GDM1 (cell line): ENCODE measurements at regions not wholly inside any gene's neighbourhood (a gene's known extent, or its start where the extent isn't known, plus 50 kb on each side); places are given as distances from the start of the nearest gene placed in this dataset.
A peak's percentile ranks its signal among the peaks of the same experiment; 100 is the strongest.

Source experiments
- DNase-seq: peaks from one replicate; lab custom pipeline; 2025; lab: John Stamatoyannopoulos, UW

DNA sequence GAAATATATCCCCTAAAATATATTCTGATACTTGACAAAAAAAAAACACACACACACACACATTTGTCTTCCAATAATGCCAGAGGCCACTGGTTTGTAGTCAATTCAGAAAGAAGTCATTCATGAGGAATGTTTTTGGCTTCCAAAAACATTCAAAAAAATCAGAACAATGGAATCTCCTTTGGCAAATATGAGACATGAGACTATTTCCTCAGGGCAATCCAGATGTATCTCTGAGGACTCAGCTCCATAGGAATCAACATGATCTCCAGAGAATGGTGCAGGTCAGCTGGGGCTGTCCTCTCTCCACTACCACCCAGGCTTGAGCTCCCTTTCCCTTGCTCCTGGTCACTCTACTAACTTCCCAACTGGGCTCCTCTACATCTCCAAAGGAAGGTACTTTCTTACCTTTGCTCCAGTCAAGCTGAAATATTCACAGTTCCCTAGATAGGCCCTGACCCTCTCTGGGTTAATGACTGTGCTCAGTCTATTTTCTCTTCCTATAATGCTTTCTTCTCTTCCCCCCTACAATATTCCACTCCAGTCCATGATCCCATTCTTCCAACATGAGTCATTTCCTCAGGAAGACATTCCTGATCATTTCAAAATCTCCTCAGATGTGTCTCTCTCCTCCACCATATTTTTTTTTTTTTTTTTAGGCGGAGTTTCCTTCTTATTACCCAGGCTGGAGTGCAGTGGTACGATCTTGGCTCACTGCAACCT lies 145.3 kb downstream of the C1D start:
- DNase-seq: no peak

DNA sequence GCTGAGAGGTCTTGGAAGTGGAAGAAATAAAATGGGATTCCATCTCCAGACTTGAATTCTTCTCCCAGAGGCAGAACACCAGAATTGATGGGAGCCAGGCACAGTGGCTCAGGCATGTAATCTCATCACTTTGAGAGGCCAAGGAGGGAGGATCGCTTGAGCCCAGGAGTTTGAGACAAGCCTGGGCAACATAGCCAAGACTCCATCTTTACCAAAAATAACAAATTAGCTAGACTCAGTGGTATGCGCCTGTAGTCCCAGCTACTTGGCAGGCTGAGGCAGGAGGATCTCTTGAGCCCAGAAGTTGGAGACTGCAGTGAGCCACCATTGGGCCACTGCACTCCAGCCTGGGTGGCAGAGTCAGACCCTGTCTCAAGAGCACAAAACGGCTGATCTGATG lies 144.3 kb downstream of the C1D start:
- DNase-seq: no peak

DNA sequence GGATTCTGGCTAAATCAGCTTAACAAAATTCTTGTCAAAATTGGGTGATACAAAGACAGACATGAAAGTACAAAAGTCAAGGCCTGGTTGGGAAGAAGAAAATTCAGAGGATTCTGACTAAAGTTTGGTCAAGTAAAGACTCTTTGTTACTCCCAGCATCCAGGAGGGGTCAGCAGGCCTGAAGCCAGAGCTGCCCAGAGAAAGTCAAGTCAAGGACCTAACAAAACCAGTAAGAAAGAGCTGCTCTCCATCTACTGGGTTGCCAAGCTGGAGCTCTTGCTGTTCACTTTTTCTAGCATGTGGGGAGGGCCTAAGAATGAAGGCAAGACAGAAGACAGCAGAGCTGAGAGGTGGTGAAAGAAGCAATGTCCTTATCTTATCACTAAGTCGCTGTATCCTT lies 143.3 kb downstream of the C1D start:
- no peak for DNase-seq

DNA sequence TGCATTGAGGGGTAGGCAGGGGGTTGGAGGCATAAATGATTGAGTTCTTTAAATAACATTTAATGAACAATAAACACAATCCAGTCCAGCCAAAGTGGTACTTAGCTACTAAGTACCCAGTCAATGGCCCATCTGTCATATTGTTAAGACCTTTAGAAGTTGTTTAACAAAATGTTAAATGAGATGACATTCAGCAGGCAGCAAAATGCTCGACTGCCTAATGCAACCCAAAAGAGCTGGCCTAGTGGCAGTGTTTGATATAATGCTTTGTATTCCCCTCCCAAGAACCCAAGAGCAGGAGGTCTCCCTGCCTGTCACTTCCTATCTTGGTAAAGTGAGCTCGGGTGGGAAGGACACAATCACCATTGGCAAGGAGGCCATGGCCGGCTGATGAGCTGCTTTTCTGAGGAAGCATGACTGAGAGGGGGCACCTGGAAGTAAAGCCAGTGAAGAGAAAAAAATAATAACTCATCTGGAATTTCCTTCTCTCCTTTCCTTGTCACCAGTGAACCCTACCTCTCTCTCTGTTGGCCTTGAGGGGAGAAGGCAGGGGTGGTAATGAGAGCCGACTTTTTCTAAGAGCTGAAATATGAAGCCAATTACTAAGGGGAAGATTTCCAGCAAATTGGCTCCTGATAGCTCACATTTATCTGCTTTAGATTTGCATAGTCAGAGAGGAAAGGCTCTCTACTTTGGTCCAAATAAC lies 140.6 kb downstream of the C1D start:
- no peak for DNase-seq

DNA sequence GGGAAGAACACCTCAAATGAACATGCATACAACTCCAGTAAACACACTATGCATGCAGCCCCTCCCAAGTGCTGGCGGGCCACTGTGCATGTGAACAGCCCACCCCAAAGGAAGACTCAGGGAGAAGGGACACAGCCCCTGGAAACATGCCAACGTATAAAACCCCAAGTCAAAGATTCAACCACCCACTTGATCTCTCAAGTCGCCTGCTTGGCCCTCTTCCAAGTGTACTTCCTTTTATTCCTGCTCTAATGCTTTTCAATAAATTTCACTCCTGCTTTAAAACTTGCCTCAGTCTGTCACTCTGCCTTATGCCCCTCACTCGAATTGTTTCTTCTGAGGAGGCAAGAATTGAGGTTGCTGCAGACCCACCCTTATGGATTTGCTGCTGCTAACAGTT lies 139.1 kb downstream of the C1D start:
- DNase-seq: no peak

DNA sequence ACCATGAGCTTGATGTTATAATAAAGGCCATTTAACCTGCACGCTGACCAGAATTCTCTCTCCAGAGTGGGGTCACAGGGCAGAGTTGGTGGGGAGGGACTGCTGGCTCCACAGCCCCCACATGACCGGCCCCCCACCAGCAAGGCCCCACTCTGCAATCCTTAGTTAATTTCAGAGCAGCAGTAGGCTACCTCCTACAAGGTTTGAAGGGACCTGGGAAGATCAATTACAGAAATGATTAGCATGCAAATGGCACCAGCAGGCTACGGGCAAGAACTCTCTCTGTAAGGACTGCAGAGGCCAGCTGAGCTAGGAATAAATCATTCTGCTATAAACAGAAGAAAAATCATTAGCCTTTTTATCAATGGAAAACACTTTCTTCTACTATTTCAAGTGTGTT lies 135.3 kb downstream of the C1D start:
- DNase-seq: no peak

DNA sequence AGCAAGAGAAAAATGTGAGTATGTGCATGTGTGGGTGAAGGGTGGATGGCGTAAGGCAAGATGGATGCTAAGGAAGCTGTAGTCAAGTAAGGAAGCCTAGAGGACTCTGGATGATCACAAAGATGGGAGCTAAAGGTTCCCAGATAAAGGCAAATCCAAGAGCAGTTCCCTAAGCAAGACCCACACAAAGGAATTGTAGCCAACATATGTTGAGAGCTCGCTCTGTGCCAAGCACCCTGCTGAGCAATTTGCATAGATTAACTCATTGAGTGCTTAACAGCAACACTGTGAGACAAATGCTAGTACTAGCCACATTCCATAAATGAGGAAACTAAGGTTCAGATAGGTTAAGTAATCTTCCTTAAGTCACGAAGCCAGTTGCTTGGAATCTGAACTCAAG lies 132.6 kb downstream of the C1D start:
- no peak for DNase-seq

DNA sequence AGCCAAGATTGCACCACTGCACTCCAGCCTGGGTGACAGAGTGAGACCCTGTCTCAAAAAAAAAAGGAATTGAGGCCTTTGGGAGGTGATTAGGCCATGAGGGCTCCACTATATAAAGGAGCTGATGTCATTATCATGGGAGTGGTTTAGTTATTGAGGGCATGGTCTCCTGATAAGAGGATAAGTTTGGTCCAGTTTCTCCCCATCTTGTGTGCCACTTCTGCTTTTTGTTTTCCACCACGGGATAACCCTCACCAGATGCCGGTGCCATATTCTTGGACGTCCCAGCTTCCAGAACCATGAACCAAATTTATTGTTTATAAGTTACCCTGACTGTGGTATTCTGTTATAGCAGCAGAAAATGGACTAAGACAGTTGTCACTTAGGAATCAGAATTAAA lies 125.8 kb downstream of the C1D start:
- no peak for DNase-seq

DNA sequence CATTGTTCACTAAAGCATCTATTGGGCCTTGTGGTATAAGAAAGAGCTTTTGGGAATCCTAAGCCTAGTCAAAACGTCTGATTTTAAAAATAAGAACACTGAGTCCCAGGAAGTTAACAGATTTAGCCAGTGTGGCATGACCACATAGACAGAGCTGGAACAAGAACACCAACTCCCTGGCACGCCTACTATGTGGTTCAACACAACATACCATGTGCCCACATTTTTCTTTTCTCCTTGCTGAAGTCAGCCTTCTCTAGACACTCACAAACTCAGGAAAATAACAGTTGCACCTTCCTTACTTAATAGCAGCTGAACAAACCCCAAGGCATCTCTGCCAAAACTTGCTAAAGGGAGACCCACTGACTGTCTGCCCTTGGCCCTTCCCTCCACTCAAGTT lies 124.8 kb downstream of the C1D start:
- DNase-seq: no peak

DNA sequence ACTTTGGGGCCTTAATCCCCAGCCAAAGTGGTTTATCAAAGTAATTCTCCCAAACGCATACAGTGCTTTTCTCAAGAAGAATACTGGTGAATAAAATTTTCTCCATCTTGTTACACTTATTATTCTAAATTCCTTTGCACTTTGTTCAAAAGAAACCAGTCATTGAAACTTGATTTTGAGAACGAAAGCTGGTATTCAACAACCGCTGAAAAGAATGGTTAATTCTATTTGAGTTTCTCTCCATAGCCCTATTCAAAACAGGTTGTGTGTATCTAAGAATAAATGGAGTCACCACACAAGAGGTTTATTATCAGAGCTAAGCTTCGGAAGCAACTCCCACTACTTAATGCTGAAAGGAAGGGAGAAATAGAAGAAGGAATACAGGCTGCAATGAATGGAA lies 117.7 kb downstream of the C1D start:
- no peak for DNase-seq

DNA sequence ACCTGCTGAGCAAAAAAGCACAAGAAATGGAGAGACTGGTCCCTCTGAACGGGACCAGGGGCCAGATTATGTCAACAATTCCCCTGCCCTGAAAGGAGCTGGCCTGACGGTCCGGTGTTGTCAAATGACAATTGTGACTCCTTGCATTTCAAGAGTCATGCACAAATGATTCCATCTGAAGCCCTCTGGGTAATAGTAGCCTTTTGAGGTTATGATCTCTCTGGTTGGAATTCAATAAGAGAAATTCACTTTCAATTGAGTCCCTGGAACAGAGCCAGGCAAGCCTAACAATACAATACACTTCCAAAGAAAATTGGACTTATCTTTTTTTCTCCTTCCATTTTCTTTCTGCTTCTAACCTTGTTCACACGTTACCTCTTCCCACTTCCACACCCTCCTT lies 116.9 kb downstream of the C1D start:
- DNase-seq: no peak

DNA sequence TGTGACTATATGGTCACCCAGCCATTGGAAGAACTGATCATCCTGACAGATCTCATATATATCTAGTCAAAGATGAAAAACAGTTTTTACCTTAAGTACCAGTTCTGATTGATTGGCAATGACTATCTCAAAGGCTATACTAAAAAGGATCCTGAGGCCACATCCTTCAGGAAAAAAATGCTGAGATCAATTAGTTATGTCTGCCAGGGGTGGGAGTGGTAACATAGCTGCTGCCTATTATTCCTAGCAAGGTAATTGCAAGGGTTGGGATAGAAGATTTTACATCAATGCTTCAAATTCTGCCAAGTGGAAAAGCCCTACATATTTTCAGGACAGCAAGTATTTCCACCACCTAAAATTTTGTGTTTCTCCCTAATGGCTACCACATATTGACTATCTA lies 114.7 kb downstream of the C1D start:
- DNase-seq: no peak

DNA sequence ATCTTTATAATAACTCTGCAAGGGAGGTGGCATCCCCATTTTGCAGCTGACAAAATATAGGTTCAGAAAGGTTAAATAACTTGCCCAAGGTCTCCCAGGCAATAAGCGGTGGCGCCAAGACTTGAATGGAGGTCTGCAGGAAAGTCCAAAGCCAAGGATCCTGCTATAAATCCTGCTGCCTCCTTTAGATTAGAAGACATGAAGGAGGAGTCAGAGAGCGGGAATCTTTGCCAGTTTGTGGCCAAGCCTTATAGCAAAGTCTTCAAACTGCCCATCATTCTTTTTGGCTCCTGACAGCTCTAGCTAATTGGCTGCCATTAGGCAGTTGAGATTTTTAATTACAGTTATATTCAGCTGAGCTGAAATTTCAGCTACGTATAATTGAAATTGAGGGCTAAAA lies 114.3 kb downstream of the C1D start:
- DNase-seq: no peak

DNA sequence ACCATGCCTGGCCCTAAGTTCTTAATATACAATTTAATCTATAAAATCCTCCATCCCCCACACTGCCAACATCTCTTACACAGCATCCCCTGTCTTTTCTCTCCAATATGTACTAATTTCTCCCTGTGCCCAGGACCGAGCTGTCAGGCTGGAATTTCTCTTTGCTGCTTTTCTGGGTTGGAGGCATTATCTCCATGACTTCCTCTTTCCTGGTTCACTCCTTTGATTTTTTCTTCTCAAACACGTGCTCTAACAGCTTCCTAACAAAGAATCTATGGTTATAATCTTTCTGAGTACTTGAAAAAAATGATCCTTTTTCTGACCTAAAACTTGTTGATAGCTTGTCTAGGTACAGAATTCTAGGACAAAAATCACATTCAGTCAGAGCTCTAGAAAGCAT lies 112.8 kb downstream of the C1D start:
- DNase-seq: no peak

DNA sequence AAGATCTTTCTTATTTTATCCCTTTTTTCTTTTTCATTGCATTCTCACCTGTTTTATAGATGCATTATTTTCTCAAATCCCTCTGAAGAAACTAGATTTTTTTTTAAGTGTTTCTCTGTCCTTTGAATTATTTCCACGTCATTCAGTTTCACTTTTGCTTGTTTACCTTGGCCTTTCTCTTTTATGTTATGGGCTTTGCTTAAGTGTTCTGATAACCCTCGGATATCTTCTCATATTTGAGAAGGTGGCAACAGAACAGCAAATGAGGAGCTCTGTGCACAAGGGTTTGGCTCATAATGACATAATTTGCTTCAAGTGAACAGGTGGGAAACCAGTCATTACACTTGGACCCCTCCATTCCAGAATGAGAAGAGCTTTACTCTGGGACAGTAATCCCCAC lies 111.9 kb downstream of the C1D start:
- DNase-seq: no peak

DNA sequence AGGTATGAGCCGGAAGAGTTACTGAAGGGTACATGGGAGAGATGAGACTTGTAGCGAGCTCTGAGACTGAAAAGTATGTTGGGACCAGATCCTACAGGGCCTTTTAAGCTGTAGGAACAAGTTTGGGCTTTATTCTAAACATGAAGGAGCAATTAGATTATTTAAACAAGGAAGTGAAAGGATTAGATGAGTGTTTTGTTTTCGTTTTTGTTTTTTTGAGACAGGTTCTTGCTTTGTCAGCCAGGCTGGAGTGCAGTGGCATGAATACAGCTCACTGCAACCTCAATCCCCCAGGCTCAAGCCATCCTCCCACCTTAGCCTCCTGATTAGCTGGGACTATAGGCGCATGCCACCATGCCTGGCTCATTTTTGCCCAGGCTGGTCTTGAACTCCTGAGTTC lies 110.7 kb downstream of the C1D start:
- no peak for DNase-seq

DNA sequence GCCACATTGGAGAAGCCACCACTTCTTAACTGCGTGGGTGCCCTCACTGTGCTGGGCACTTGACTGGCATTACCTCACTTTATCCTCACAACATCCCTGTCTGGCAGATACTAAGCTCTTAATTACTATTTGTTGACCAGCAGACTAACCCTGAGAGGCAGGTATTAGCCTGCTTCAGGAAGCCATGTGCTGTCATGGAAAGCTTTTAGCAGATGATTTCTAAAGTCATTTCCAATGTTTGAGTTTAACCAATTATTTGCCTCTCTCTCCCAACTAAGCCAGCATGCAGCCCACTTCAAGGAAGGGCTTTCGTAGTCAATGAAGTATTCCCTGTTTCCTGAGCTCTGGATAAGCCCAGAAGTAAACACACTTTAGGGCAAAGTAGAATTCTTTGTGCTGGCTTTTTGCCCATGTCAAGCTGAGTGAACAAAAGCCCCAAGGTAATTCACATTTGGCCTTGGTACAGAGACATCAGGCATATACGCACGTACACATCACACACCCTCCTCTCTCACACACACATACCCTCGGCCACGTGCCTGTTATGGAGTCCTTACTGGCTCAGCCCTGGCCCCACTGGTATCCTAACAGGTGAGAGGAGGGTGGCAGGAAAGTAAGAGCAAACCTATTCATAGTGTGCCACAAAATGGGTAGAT lies 108.6 kb downstream of the C1D start:
- DNase-seq: no peak

DNA sequence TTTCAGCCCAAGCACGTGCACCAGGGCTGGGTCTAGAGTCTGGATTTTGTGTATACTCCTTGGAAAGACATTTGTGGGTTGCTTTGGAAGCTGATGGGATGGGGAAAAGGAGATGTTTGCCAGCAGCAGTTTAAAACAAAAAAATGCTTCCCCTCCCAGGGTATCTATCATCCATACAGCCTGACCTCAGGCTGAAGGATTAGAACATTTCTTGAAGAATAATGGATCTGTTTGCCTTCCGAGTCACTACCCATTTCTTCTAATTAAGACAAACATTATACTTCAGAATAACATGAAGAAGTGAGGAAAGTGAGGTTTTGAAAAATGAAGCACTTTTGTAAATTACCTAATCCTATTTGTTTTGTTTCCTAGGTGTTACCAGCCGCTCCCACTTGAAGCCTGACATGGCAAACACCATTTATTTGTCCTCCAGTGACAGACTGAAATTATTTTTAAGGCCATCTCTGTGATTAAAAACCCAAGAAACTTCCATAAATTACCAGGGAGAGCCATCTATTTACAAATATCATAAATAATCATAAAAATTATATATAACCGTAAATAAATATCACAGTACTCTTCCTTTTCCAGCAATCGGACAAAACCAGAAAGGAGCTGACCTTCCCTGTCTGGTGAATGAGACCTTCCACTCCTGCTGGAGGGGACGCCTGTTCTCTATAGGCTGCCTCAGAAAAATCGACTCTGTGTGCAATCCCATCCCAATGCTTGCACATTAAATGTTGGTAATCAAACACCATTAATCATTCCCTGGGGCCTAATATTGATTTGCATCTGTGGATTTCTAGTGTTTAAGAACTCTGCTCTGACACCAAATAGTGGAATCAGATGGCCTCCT lies 106.8 kb downstream of the C1D start:
- DNase-seq: no peak

DNA sequence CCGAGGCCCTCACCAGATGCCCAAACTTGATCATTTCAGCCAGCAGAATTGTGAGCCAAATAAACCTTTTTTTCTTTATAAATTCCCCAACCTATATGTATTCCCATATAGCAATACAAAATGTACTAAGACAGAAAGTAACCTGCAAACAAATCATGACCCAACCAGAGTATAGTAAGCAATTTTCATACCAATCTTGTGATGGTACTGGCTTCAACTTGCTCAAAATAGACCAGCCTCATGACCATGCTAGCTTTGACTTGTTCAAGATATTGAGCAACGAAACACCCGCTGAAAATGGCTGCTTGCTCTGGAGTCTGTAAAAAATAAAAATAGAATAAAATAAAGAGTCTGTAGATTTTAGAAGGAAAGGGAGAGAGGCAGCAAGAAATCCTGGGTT lies 97.6 kb downstream of the C1D start:
- no peak for DNase-seq

DNA sequence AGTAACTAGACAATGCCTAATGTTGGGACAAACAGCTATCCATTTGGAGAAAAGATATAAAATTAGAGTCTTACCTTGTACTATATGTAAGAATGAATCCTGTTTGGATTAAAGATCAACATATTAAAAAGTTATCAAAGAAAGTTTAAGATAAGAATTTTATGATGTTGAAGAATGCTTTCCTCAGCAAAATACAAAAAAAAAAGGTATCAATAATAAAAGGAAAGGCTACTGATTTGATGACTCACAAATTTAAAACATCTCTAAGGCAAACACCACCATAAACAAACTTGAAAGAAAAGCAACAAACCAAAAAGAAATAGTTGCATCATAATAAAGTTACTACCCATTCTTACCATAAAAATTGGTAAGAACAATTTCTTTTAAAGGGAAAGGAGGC lies 92.7 kb downstream of the C1D start:
- no peak for DNase-seq

DNA sequence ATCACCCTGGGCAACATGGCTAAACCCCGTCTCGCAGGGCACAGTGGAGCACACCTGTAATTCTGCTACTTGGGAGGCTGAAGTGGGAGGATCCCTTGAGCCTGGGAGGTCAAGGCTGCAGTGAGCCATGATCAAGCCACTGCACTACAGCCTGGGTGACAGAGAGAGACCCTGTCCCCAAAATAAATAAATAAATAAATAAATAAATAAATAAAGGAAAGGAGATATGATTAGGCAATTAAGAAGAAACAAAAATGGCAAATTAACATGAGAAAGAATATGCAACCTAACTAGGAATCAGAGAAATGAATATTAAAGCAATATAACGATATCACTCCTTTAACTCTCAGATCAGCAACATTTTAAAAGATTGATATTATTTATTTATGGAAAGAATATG lies 92.3 kb downstream of the C1D start:
- no peak for DNase-seq

DNA sequence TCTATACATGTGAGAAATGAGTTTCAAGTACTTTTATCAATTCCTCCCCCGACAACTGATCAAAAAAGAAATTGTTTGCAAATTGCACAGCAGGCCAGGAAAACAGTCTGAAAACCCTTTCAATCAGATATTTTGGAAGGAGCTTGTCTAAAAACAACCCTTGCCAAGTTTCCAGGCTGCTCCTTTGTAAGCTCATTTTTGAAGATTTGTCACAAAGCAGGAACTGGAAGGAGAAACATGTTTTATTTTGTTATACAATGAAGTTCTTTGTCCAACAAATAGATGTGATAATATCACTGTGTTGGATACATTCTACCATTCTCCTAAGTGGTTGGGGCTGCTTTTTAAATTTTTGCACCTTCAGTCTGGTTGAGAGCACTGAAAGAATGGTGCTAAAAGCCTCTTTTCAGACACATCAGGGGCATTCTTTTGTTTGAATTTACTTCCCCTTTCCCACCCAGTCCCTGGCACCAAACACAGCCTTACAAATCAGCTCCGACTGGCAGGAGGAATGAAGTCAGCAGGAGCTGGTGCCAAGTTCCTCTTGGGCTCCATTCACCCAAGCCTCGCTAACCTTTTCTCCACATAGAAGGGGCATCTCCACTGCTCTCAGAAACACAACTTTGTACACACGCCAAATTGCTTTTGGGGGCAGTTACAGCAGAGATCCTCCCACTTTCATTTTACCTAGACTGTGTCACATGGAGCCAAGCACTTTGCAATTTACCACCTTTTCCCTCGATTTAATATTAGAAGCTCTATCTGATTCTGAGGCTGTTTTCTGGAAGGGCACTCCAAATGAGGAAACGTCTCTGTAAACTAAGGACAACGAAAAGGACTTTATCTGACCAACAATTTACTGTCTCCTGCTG lies 88.0 kb downstream of the C1D start:
- peak; percentile 39 for DNase-seq
